Erythroblast (primary cell): ENCODE measurements at regions not wholly inside any gene's neighbourhood (a gene's known extent, or its start where the extent isn't known, plus 50 kb on each side); places are given as distances from the start of the nearest gene placed in this dataset.

ENCODE experiments used
- GATA1 ChIP-seq: IDR thresholded peaks from 2 replicates; pipeline ENCODE4 v1.6.1; 2011; ENCODE audit warnings: low read depth, mild to moderate bottlenecking, control low read depth, low read length, moderate library complexity
- POLR2A ChIP-seq: IDR thresholded peaks from 2 replicates; pipeline ENCODE4 v1.6.1; 2011; ENCODE audit warnings: mild to moderate bottlenecking, low read length

GRCh38 chr6:154651656-154652055, 81.6 kb upstream of the SCAF8 start:
- no peak for TF ChIP-seq POLR2A
- no peak for TF ChIP-seq GATA1
